ENCODE measurements at regions not wholly inside any gene's neighbourhood (a gene's known extent, or its start where the extent isn't known, plus 50 kb on each side); places are given as distances from the start of the nearest gene placed in this dataset.
A peak's percentile ranks its signal among the peaks of the same experiment; 100 is the strongest.

- peak; percentile 68 for DNase-seq (ENCODE audit: low read depth)
- no peak for TF ChIP-seq CTCF (conservative IDR thresholded peaks at IDR 0.05; ENCODE audit: low read depth, low read length)
- no peak overlapping the region for H3K4me3 ChIP-seq (ENCODE audit: low read depth, low read length)
These were observed 797.2 kb downstream of the TNS3 start for GRCh38 chr7:46784732-46785131.

- peak; percentile 55 for DNase-seq (ENCODE audit: low read depth)
- no peak overlapping the region for H3K4me3 ChIP-seq (ENCODE audit: low read depth, low read length)
- no peak for TF ChIP-seq CTCF (conservative IDR thresholded peaks at IDR 0.05; ENCODE audit: low read depth, low read length)
These were observed 799.9 kb downstream of the TNS3 start for GRCh38 chr7:46781901-46782439.

GRCh38 chr7:46776790-46777189 lies 805.1 kb downstream of the TNS3 start:
- TF ChIP-seq CTCF (conservative IDR thresholded peaks at IDR 0.05; ENCODE audit: low read depth, low read length) = peak; percentile 70
- DNase-seq (ENCODE audit: low read depth) = peak; percentile 75
- H3K4me3 ChIP-seq (ENCODE audit: low read depth, low read length) = no peak overlapping the region

- peak; percentile 46 for DNase-seq (ENCODE audit: low read depth)
- no peak for TF ChIP-seq CTCF (conservative IDR thresholded peaks at IDR 0.05; ENCODE audit: low read depth, low read length)
- H3K4me3 ChIP-seq (ENCODE audit: low read depth, low read length) = no peak overlapping the region
These were observed 806.1 kb downstream of the TNS3 start for GRCh38 chr7:46775776-46776175.

- no peak for TF ChIP-seq CTCF (conservative IDR thresholded peaks at IDR 0.05; ENCODE audit: low read depth, low read length)
- DNase-seq (ENCODE audit: low read depth) = no peak
- H3K4me3 ChIP-seq (ENCODE audit: low read depth, low read length) = no peak overlapping the region
These were observed 806.9 kb downstream of the TNS3 start for GRCh38 chr7:46775020-46775419.

GRCh38 chr7:46774515-46774914 lies 807.4 kb downstream of the TNS3 start:
- no peak for DNase-seq (ENCODE audit: low read depth)
- no peak overlapping the region for H3K4me3 ChIP-seq (ENCODE audit: low read depth, low read length)
- no peak for TF ChIP-seq CTCF (conservative IDR thresholded peaks at IDR 0.05; ENCODE audit: low read depth, low read length)

GRCh38 chr7:46772776-46773175 lies 809.1 kb downstream of the TNS3 start:
- no peak for TF ChIP-seq CTCF (conservative IDR thresholded peaks at IDR 0.05; ENCODE audit: low read depth, low read length)
- DNase-seq (ENCODE audit: low read depth) = no peak
- H3K4me3 ChIP-seq (ENCODE audit: low read depth, low read length) = no peak overlapping the region
